KBM-7 (cell line): ENCODE measurements at regions not wholly inside any gene's neighbourhood (a gene's known extent, or its start where the extent isn't known, plus 50 kb on each side); places are given as distances from the start of the nearest gene placed in this dataset.
"Not testable (repeated sequence)": the region's sequence is repeated elsewhere in the genome, so short reads cannot be mapped to it uniquely, and the experiment has no call there.

ENCODE experiments used
- DNase-seq: peaks from one replicate; pipeline ENCODE4 v3.0.0-alpha.2; 2015
- in situ Hi-C: fragments of 300-500 bp; cut with MboI; formaldehyde crosslinking; loops from 2 replicates; pipeline ENCODE4 v1.14.3; 2020; ENCODE audit warnings: low sequenced_read_pairs, low pct_unique_long_range_greater_than_20kb, mixed read lengths

- in situ Hi-C loops = no loop called here
Measured at GRCh38 chr4:169342906-169343564, 72.3 kb upstream of the SH3RF1 start.

DNA sequence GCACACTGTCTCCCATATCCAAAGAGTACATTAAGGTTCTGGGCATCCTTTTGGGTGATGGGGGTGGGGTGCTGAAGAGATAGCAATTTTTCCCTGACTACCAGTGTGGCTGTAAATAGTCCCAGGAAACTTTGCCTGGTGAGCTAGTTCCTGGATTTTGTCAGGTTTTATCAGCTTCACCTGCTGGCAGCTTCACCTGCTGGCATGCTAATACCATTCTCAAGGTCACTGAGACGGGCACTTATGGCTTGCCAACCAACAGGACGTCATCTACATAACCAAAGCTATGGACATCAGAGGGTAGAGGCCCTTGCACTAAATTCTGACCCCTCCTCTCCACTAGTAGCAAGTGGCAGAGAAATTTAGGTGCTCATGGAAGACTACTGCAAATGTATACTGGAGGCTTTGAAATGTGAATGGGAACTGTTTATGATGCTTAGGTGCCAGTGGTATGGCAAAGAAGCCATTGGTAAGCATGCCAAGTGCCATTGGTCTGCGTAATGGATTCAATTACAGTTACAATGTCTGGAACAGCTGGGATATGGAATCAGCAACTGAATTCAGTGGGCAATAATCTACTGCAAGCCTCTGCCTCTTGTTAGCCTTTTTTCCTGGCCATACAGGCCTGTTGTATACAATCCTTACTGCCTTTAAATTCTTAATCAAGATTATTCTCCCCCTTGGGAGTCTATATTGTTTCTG lies 71.6 kb upstream of the SH3RF1 start:
- no peak for DNase-seq
- in situ Hi-C loops = no loop called here

More at GRCh38 chr4:169342906-169343564, 72.3 kb upstream of the SH3RF1 start:
- DNase-seq = no peak

DNA sequence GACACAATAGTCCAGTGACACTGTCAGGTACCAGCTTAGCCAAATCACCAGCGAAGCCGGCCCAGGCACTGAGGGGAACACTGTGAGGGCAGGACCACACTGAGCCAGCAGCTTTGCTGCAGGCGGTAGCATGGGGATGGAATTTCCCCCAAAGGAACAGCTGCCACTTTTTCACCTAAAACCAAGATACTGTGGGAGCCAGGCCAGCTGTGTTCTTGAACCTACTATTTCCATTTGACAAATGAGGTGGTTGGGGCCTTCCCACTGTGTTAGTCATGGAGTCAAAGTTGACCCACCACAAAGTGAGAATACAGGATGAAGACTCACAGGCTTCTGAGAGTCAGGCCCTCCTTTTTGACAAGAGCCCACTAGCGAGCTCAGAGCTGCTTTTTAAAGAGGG lies 70.7 kb upstream of the SH3RF1 start:
- no peak for DNase-seq
- in situ Hi-C loops = no loop called here

GRCh38 chr4:169340834-169341233 lies 70.1 kb upstream of the SH3RF1 start:
- in situ Hi-C loops = no loop called here

GRCh38 chr4:169338241-169338640 lies 67.5 kb upstream of the SH3RF1 start:
- DNase-seq = no peak
- in situ Hi-C loops = no loop called here

More at GRCh38 chr4:169340834-169341233, 70.1 kb upstream of the SH3RF1 start:
- DNase-seq = no peak

DNA sequence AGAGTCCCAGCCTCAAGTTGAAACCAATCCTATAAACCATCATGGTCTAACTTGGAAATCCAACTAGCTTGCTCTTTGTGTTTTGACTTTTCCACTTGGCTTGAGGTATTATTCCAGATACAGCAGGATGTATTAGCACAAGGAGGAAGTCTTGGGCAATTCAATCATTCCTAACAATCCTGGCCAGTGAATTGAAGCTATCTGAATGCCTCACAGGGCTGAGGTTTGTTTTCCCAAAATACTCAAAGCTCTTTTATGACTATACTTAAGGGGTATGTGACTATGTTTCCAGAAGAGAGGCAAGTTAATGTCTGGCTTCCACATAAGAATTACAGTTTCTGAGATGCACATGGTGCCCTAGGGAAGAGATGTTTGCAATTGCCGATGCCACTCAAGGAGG lies 66.8 kb upstream of the SH3RF1 start:
- in situ Hi-C loops = no loop called here
- DNase-seq = no peak

DNA sequence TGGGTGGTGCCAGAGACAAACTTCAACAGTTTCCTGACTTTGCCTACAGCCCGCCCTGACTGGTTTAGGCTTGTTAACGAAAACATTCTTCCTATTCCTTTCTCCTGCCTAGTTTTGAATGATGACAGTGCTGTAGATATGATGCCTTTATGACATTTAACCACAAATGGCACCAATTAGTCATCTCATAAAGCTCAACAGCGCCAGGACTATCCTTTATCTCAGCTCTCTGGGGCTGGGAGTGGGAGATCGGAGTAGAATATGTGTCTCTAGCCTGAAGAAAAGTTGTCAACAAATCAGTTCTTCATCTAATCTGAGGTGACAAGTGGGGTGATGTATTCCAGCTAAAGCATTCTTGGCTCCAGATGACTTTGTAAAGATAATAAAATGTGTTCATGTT lies 64.6 kb upstream of the SH3RF1 start:
- in situ Hi-C loops = no loop called here
- DNase-seq = peak; percentile 8

GRCh38 chr4:169334335-169334734 lies 63.6 kb upstream of the SH3RF1 start:
- in situ Hi-C loops = no loop called here
- no peak for DNase-seq

DNA sequence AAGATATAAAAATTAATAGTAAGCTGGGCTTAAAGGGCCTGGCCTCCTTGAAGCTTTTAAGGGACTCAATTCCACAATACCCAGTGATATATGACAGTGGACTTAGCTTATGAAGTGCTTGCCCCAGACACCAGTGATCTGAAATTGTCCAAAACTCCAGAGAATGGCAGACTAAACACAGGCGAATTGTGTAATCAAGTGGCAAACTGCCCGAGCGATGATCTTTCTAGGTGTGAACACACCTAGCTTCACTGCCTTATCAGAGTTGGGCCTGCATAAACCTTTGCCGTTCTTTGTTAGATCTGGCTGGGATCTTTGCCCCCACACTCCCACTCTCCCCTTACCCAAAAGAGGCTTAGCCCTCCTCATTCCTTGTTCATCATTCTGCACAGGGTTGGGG lies 62.5 kb upstream of the SH3RF1 start:
- in situ Hi-C loops = no loop called here
- DNase-seq = no peak

DNA sequence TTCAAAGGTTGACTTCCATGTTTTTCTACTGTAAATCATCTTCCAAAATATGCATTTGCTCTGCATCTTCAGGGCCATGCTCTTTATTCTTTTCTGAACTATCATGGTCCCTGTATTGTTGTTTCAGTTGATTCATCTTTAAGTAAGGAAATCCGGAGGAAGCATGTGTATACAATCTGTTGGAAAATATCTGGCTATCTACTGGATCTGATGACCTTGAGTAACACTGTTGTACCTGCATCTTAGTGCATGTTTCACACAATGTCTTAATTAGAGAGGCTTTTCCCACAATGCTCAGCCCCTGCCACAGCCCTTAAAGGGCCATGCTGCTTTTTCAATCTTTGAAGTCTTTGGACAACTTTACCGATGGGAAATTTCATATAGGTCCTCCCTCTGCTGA lies 61.8 kb upstream of the SH3RF1 start:
- in situ Hi-C loops = no loop called here
- no peak for DNase-seq

DNA sequence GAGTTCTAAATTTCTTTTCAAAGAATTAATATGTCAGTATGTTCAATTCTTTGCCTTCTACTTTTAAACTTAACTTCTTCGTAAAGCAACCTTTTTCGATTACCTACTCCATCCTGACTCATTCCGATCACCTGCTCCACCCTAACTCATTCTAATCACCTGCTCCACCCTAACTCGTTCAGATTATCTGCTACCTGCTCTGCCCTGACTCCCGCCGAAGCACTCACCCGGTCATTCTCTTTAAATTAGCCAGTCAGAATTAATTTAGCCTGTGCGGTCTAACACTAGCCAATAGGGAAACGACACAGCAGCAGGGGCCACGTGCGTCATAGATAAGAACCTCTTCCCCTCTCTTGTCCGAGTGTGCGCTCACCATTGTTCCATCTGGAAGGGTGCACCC lies 60.1 kb upstream of the SH3RF1 start:
- DNase-seq = no peak
- in situ Hi-C loops = no loop called here

- in situ Hi-C loops = no loop called here
- DNase-seq = no peak
Measured at GRCh38 chr4:169330095-169330494, 59.3 kb upstream of the SH3RF1 start.

DNA sequence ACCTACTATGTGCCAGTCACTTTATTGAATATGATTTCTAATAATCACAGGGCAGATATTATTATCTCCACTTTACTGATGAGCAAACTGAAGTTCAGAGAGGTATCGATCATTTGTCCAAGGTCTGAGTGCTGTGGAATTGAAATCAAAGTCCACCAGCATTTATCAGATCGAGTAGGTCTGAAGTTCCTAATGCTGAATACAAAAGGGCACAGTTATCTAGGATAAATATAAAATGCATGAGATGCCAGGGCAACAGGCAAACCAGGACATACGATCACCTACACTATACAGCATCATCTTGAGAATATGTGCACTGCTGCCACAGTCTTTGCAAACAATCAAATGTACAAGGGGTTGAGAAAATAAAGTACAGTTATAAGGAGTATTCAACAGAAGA lies 57.2 kb upstream of the SH3RF1 start:
- in situ Hi-C loops = no loop called here
- no peak for DNase-seq

GRCh38 chr4:169323925-169324324 lies 53.2 kb upstream of the SH3RF1 start:
- in situ Hi-C loops, DNase-seq: not testable (repeated sequence)

GRCh38 chr4:169322833-169323232 lies 52.1 kb upstream of the SH3RF1 start:
- in situ Hi-C loops, DNase-seq: not testable (repeated sequence)
